Keratinocyte (primary cell): ENCODE measurements at regions not wholly inside any gene's neighbourhood (a gene's known extent, or its start where the extent isn't known, plus 50 kb on each side); places are given as distances from the start of the nearest gene placed in this dataset.

Experiments
- DNase-seq: peaks from one replicate; pipeline ENCODE4 v3.0.0-alpha.2; 2011; ENCODE audit warnings: low read depth, missing footprints, low spot score
- FAIRE-seq: peaks from 2 replicates; lab custom pipeline; 2011; peaks lifted over from hg19 to GRCh38; lab: Jason Lieb, UNC
- H2AFZ ChIP-seq: 2 replicates; pipeline ENCODE4 v1.6.0; 2012; ENCODE audit warnings: low read length, control low read depth, inconsistent platforms; ENCODE audit not compliant: control insufficient read depth
- H3K27ac ChIP-seq: 2 replicates; pipeline ENCODE4 v1.5.1; 2011; ENCODE audit warnings: low read length; ENCODE audit not compliant: control insufficient read depth, insufficient read depth
- H3K27me3 ChIP-seq: 3 replicates; pipeline ENCODE4 v1.6.0; 2011; ENCODE audit warnings: low read length; ENCODE audit not compliant: control insufficient read depth, insufficient read depth; ENCODE audit errors: extremely low read depth
- H3K36me3 ChIP-seq, 2 experiments: 2 replicates in 1 of 2; 3 replicates in 1 of 2; pipeline ENCODE4 v1.5.1; 2011; ENCODE audit warnings: low read length in 2 of 2, mild to moderate bottlenecking in 1 of 2; ENCODE audit not compliant: control insufficient read depth in 2 of 2, insufficient read depth in 2 of 2; ENCODE audit errors: extremely low read depth in 1 of 2
- H3K4me1 ChIP-seq: 3 replicates; pipeline ENCODE4 v1.5.1; 2011; ENCODE audit warnings: low read length; ENCODE audit not compliant: control insufficient read depth, insufficient read depth; ENCODE audit errors: extremely low read depth
- H3K4me2 ChIP-seq: 3 replicates; pipeline ENCODE4 v1.6.0; 2011; ENCODE audit warnings: low read depth, low read length; ENCODE audit not compliant: control insufficient read depth, insufficient read depth; ENCODE audit errors: extremely low read depth
- H3K4me3 ChIP-seq, 3 experiments: fragments of 200-600 bp in 1 of 3; sonication (generic) in 1 of 3; 2 replicates in 2 of 3; 3 replicates in 1 of 3; pipeline ENCODE4 v1.5.1; 2011 to 2016; ENCODE audit warnings: low read length in 3 of 3, mild to moderate bottlenecking in 3 of 3, control low read depth in 2 of 3, inconsistent platforms in 1 of 3, low read depth in 1 of 3, mixed read lengths in 1 of 3, mixed run types in 1 of 3, moderate library complexity in 1 of 3; ENCODE audit not compliant: control insufficient read depth in 2 of 3, insufficient read depth in 2 of 3; ENCODE audit errors: extremely low read depth in 1 of 3
- H3K79me2 ChIP-seq: 2 replicates; pipeline ENCODE4 v1.6.0; 2012; ENCODE audit warnings: low read length; ENCODE audit not compliant: control insufficient read depth, insufficient read depth
- H3K9ac ChIP-seq: 3 replicates; pipeline ENCODE4 v1.6.0; 2011; ENCODE audit warnings: low read length; ENCODE audit not compliant: control insufficient read depth, insufficient read depth; ENCODE audit errors: extremely low read depth
- H3K9me1 ChIP-seq: 3 replicates; pipeline ENCODE4 v1.6.0; 2011; ENCODE audit warnings: low read length; ENCODE audit not compliant: control insufficient read depth, insufficient read depth; ENCODE audit errors: extremely low read depth
- H3K9me3 ChIP-seq: 2 replicates; pipeline ENCODE4 v1.5.1; 2012; ENCODE audit warnings: low read depth, low read length; ENCODE audit not compliant: control insufficient read depth
- H4K20me1 ChIP-seq: 3 replicates; pipeline ENCODE4 v1.6.0; 2011; ENCODE audit warnings: low read length; ENCODE audit not compliant: control insufficient read depth, insufficient read depth; ENCODE audit errors: extremely low read depth
- CTCF ChIP-seq, 3 experiments: IDR thresholded peaks in 1 of 3; conservative IDR thresholded peaks in 1 of 3; optimal IDR thresholded peaks in 1 of 3; 2 replicates in 2 of 3; 3 replicates in 1 of 3; pipeline versions ENCODE3 to v1.5.1; 2011; ENCODE audit warnings: low read length in 3 of 3, mild to moderate bottlenecking in 3 of 3, moderate library complexity in 2 of 3, control low read depth in 1 of 3, inconsistent platforms in 1 of 3; ENCODE audit not compliant: insufficient read depth in 2 of 3; ENCODE audit errors: extremely low read depth in 1 of 3
- EZH2 ChIP-seq: IDR thresholded peaks from one replicate; pipeline ENCODE4 v1.6.1; 2012; ENCODE audit warnings: inconsistent platforms, mild to moderate bottlenecking, low read length, moderate library complexity
- dilution Hi-C: fragments of 300-500 bp; cut with MboI; formaldehyde crosslinking; loops from one replicate; pipeline ENCODE4 v1.7.0; 2020; ENCODE audit warnings: low sequenced_read_pairs; ENCODE audit not compliant: extremely low pct_ligation_motif_present

- Histone ChIP-seq H3K4me1 (no peaks in the 10 kb centered on the region), H3K9ac (no peak overlapping the region), H3K36me3 (no peaks in the 10 kb centered on the region), H3K4me2 (no peak overlapping the region), H3K27ac (no peak overlapping the region), H3K4me3 (no peak overlapping the region), H3K9me1 (no peaks in the 10 kb centered on the region), H3K9me3 (no peaks in the 10 kb centered on the region), H3K79me2 (no peaks in the 10 kb centered on the region), H3K27me3 (no peaks in the 10 kb centered on the region), H2AFZ (no peak overlapping the region), H4K20me1 (no peaks in the 10 kb centered on the region)
- FAIRE-seq (no peak), DNase-seq (no peak)
- TF ChIP-seq EZH2 (no peak), CTCF (optimal IDR thresholded peaks at IDR 0.05 in 1 of 3, IDR thresholded peaks at IDR 0.05 in 1 of 3, conservative IDR thresholded peaks at IDR 0.05 in 1 of 3; ENCODE audit: extremely low read depth in 1 of 3, insufficient read depth in 2 of 3, low read length in 3 of 3) (no peak)
- dilution Hi-C loops, result no loop called here
Measured at GRCh38 chr2:41387519-41387918, 660.3 kb upstream of the PKDCC start.

- no peaks in the 10 kb centered on the region for H3K27me3 ChIP-seq
- no peak overlapping the region for H3K4me2 ChIP-seq
- no peak for DNase-seq
- no peaks in the 10 kb centered on the region for H4K20me1 ChIP-seq
- no peaks in the 10 kb centered on the region for H3K36me3 ChIP-seq
- dilution Hi-C loops, result no loop called here
- H3K9me1 ChIP-seq, result no peaks in the 10 kb centered on the region
- no peaks in the 10 kb centered on the region for H3K79me2 ChIP-seq
- FAIRE-seq, result no peak
- H2AFZ ChIP-seq, result no peak overlapping the region
- no peaks in the 10 kb centered on the region for H3K9me3 ChIP-seq
- no peak overlapping the region for H3K27ac ChIP-seq
- H3K9ac ChIP-seq, result no peak overlapping the region
- no peak for TF ChIP-seq EZH2
- no peak for TF ChIP-seq CTCF (optimal IDR thresholded peaks at IDR 0.05 in 1 of 3, IDR thresholded peaks at IDR 0.05 in 1 of 3, conservative IDR thresholded peaks at IDR 0.05 in 1 of 3; ENCODE audit: extremely low read depth in 1 of 3, insufficient read depth in 2 of 3, low read length in 3 of 3)
- no peak overlapping the region for H3K4me3 ChIP-seq
- H3K4me1 ChIP-seq, result no peaks in the 10 kb centered on the region
Measured at GRCh38 chr2:41393621-41394020, 654.2 kb upstream of the PKDCC start.
